ENCODE measurements at regions not wholly inside any gene's neighbourhood (a gene's known extent, or its start where the extent isn't known, plus 50 kb on each side); places are given as distances from the start of the nearest gene placed in this dataset.

DNA sequence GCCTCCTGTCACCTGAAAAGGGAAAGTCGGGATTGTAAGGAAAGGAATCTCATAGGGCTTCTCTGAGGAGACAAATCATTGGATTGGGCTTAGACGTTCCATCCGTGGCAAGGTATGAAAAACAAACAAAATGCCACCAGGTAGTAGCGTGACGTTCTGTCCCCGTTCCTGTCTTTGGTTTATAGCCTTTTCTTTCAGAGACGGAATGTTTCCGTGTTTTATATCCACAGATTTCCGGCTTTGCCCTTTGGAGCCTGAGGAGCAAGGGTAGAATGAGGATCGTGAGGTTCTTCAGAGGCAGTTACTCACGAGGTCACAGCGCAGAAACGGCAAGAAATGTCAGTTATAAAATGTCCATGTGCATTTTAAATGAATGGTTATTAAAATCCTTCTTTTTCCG lies 118.3 kb downstream of the TMEM18 start:
- Mint-ChIP-seq H3K9me3 (ENCODE audit: unreplicated experiment) (no peaks in the 10 kb centered on the region), H3K27me3 (ENCODE audit: unreplicated experiment) (no peaks in the 10 kb centered on the region), H3K36me3 (ENCODE audit: low read depth, unreplicated experiment) (no peaks in the 10 kb centered on the region), H3K4me3 (ENCODE audit: unreplicated experiment) (no peak overlapping the region), H3K27ac (ENCODE audit: unreplicated experiment) (no peak overlapping the region), H3K4me1 (ENCODE audit: unreplicated experiment) (peaks cover 4% of the 10 kb centered on the region)
- no peak for DNase-seq (ENCODE audit: low spot score)
- TF ChIP-seq, protein P1, sequence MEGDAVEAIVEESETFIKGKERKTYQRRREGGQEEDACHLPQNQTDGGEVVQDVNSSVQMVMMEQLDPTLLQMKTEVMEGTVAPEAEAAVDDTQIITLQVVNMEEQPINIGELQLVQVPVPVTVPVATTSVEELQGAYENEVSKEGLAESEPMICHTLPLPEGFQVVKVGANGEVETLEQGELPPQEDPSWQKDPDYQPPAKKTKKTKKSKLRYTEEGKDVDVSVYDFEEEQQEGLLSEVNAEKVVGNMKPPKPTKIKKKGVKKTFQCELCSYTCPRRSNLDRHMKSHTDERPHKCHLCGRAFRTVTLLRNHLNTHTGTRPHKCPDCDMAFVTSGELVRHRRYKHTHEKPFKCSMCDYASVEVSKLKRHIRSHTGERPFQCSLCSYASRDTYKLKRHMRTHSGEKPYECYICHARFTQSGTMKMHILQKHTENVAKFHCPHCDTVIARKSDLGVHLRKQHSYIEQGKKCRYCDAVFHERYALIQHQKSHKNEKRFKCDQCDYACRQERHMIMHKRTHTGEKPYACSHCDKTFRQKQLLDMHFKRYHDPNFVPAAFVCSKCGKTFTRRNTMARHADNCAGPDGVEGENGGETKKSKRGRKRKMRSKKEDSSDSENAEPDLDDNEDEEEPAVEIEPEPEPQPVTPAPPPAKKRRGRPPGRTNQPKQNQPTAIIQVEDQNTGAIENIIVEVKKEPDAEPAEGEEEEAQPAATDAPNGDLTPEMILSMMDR (IDR thresholded peaks at IDR 0.05; ENCODE audit: unreplicated experiment) = no peak

DNA sequence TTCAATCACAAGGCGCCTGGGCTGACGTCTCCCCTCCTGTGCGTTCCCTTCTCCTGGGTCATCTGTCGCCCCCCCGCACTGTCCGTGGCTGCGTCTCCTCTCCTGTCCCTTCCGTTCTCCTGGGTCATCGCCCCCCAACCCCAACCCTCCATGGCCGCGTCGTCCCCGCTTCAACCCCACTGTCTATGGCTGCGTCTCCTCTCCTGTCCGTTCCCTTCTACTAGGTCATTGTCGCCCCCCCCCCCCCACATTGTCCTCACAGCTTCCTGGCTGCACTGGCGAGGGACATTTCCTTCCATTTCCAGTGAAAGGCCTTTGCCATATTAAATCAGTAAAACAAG lies 118.9 kb downstream of the TMEM18 start:
- Mint-ChIP-seq H3K36me3 (ENCODE audit: low read depth, unreplicated experiment) (no peaks in the 10 kb centered on the region), H3K27me3 (ENCODE audit: unreplicated experiment) (no peaks in the 10 kb centered on the region), H3K27ac (ENCODE audit: unreplicated experiment) (no peak overlapping the region), H3K4me3 (ENCODE audit: unreplicated experiment) (no peak overlapping the region), H3K9me3 (ENCODE audit: unreplicated experiment) (no peaks in the 10 kb centered on the region), H3K4me1 (ENCODE audit: unreplicated experiment) (peaks cover 4% of the 10 kb centered on the region)
- TF ChIP-seq, protein P1 (IDR thresholded peaks at IDR 0.05; ENCODE audit: unreplicated experiment) = no peak
- DNase-seq (ENCODE audit: low spot score) = no peak

DNA sequence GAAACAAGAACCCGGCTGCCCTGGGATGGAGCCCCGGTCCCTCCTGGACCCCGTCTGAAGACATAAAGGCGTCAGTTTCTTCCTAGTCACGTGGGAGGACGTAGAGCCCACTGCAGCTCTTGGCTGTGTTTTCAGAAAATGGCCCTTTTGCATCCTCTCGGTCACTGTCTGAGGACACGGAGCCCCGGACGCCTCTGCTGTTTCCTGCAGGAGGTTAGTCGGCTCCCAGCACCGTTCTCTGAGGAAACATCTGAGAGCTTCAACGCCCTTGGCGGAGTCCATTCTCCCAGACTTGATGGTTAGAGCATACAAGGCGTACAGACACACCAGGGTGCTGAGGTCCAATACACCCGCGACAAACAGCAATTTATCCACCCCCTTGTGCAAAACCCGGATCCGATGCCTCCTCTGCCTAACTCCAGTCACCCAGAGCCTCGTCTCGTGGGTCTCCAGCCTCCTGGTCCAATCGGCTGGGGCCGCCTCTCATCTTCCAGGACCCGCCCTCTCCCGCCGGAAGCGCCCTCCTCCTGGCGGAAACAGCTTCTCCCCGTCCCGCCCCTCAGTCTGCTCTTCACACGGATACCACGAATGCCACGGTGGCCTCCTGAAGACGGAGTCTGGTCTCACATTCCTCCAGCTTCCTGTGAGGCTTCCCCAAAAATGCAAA lies 119.4 kb downstream of the TMEM18 start:
- Mint-ChIP-seq H3K36me3 (ENCODE audit: low read depth, unreplicated experiment) (no peaks in the 10 kb centered on the region), H3K4me3 (ENCODE audit: unreplicated experiment) (no peak overlapping the region)
- TF ChIP-seq, protein P1 (IDR thresholded peaks at IDR 0.05; ENCODE audit: unreplicated experiment) = no peak

DNA sequence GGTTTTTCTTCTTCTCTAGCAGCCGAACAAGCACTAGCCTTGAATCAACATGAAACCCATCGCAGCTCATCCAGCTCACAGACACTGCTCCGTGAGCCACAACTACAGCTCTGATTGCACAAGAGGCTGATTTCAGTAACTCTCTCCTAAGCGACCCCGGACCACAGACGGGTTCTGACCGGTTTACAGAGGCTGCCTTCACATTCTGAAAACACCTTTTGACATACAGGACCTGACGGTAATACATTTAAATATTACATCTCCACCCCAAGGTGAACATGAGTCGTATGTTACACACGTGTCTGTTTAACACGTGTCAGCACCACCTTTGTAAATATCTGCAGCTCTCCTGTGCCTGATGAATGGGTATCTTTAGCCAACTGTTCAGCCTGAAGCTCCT lies 120.7 kb downstream of the TMEM18 start:
- no peaks in the 10 kb centered on the region for H3K27me3 Mint-ChIP-seq (ENCODE audit: unreplicated experiment)

More for the DNA sequence above, 119.4 kb downstream of the TMEM18 start:
- H3K4me1 Mint-ChIP-seq (ENCODE audit: unreplicated experiment) = peaks cover 4% of the 10 kb centered on the region
- DNase-seq (ENCODE audit: low spot score) = no peak
- no peak overlapping the region for H3K27ac Mint-ChIP-seq (ENCODE audit: unreplicated experiment)
- H3K9me3 Mint-ChIP-seq (ENCODE audit: unreplicated experiment) = no peaks in the 10 kb centered on the region
- H3K27me3 Mint-ChIP-seq (ENCODE audit: unreplicated experiment) = no peaks in the 10 kb centered on the region

More for the DNA sequence above, 120.7 kb downstream of the TMEM18 start:
- no peak for DNase-seq (ENCODE audit: low spot score)
- Mint-ChIP-seq H3K4me3 (ENCODE audit: unreplicated experiment) (no peak overlapping the region), H3K9me3 (ENCODE audit: unreplicated experiment) (no peaks in the 10 kb centered on the region), H3K27ac (ENCODE audit: unreplicated experiment) (no peak overlapping the region), H3K4me1 (ENCODE audit: unreplicated experiment) (peaks cover 4% of the 10 kb centered on the region), H3K36me3 (ENCODE audit: low read depth, unreplicated experiment) (no peaks in the 10 kb centered on the region)
- TF ChIP-seq, protein P1 (IDR thresholded peaks at IDR 0.05; ENCODE audit: unreplicated experiment) = no peak

Measured in endothelial cell (in vitro differentiated cells).